ENCODE measurements at regions not wholly inside any gene's neighbourhood (a gene's known extent, or its start where the extent isn't known, plus 50 kb on each side); places are given as distances from the start of the nearest gene placed in this dataset.
"Not testable (repeated sequence)": the region's sequence is repeated elsewhere in the genome, so short reads cannot be mapped to it uniquely, and the experiment has no call there.

DNA sequence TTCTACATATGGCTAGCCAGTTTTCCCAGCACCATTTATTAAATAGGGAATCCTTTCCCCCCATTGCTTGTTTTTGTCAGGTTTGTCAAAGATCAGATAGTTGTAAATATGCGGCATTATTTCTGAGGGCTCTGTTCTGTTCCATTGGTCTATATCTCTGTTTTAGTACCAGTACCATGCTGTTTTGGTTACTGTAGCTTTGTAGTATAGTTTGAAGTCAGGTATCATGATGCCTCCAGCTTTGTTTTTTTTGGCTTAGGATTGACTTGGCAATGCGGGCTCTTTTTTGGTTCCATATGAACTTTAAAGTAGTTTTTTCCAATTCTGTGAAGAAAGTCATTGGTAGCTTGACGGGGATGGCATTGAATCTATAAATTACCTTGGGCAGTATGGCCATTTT is 60.0 kb upstream of the GPC3 start:
- DNase-seq (ENCODE audit: low spot score); H3K27ac ChIP-seq; H3K36me3 ChIP-seq; H3K4me3 ChIP-seq; ATAC-seq (ENCODE audit: insufficient number of reproducible peaks, low FRiP score, low read depth); H3K4me1 ChIP-seq (ENCODE audit: control insufficient read depth in 1 of 2, low read depth in 2 of 2); H3K27me3 ChIP-seq (replicated peaks; ENCODE audit: insufficient read depth); H3K9me3 ChIP-seq: not testable (repeated sequence)

DNA sequence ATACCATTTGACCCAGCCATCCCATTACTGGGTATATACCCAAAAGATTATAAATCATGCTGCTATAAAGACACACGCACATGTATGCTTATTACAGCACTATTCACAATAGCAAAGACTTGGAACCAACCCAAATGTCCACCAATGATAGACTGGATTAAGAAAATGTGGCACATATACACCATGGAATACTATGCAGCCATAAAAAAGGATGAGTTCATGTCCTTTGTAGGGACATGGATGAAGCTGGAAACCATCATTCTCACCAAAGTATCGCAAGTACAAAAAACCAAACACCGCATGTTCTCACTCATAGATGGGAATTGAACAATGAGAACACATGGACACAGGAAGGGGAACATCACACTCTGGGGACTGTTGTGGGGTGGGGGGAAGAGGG is 81.7 kb upstream of the GPC3 start:
- DNase-seq (ENCODE audit: low spot score); H3K27me3 ChIP-seq (replicated peaks; ENCODE audit: insufficient read depth); H3K36me3 ChIP-seq; H3K27ac ChIP-seq; H3K9me3 ChIP-seq; ATAC-seq (ENCODE audit: insufficient number of reproducible peaks, low FRiP score, low read depth); H3K4me1 ChIP-seq (ENCODE audit: control insufficient read depth in 1 of 2, low read depth in 2 of 2); H3K4me3 ChIP-seq: not testable (repeated sequence)

DNA sequence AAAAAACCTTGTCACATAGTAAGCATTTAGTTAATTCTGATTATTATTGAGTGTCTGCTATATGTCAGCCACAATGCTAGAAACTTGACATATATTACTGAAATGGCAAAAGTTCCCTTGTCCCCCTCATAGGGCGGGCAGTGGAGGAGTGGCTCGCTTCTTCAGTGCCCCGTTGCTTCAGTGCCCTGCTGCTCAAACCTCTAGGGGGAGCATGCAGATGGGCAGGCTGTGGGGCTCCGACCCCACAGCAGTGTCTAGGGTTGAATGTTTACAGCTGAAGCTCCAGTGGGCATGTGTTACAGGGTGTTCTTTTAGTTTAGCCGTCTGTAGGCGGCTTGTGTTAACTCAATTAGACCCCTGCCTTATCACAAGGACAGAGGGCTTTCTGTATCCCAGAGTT is 86.5 kb upstream of the GPC3 start:
- H3K4me3 ChIP-seq; H3K9me3 ChIP-seq; ATAC-seq (ENCODE audit: insufficient number of reproducible peaks, low FRiP score, low read depth); H3K4me1 ChIP-seq (ENCODE audit: control insufficient read depth in 1 of 2, low read depth in 2 of 2); H3K27ac ChIP-seq; DNase-seq (ENCODE audit: low spot score); H3K27me3 ChIP-seq (replicated peaks; ENCODE audit: insufficient read depth); H3K36me3 ChIP-seq: not testable (repeated sequence)

DNA sequence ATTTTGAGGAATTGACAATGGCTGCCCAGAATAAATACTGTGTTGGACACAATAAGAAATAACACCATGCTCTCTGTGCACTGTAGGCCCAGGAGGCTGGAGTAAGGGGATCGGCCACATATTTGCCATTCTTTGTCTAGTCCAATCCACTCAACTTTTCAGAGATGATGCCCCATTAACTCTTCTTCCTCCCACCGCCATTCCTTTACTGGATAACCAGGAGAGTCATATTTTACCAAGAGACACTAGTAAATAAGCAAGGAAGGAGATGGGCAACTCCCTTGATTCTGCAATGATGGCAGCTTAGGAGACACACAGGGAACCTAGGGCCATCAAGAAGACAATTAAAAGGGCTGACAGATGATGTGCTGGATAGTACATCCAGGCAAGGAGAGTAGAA is 87.9 kb upstream of the GPC3 start:
- H3K9me3 ChIP-seq = no peaks in the 10 kb centered on the region
- H3K4me1 ChIP-seq (ENCODE audit: control insufficient read depth in 1 of 2, low read depth in 2 of 2) = no peaks in the 10 kb centered on the region
- no peaks in the 10 kb centered on the region for H3K36me3 ChIP-seq
- no peaks in the 10 kb centered on the region for H3K27me3 ChIP-seq (replicated peaks; ENCODE audit: insufficient read depth)
- H3K4me3 ChIP-seq = no peak overlapping the region
- TF ChIP-seq, protein P1, sequence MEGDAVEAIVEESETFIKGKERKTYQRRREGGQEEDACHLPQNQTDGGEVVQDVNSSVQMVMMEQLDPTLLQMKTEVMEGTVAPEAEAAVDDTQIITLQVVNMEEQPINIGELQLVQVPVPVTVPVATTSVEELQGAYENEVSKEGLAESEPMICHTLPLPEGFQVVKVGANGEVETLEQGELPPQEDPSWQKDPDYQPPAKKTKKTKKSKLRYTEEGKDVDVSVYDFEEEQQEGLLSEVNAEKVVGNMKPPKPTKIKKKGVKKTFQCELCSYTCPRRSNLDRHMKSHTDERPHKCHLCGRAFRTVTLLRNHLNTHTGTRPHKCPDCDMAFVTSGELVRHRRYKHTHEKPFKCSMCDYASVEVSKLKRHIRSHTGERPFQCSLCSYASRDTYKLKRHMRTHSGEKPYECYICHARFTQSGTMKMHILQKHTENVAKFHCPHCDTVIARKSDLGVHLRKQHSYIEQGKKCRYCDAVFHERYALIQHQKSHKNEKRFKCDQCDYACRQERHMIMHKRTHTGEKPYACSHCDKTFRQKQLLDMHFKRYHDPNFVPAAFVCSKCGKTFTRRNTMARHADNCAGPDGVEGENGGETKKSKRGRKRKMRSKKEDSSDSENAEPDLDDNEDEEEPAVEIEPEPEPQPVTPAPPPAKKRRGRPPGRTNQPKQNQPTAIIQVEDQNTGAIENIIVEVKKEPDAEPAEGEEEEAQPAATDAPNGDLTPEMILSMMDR (IDR thresholded peaks at IDR 0.05) = no peak
- ATAC-seq (ENCODE audit: insufficient number of reproducible peaks, low FRiP score, low read depth) (no peak), DNase-seq (ENCODE audit: low spot score) (no peak)
- no peak overlapping the region for H3K27ac ChIP-seq

- DNase-seq (ENCODE audit: low spot score) (no peak), ATAC-seq (ENCODE audit: insufficient number of reproducible peaks, low FRiP score, low read depth) (no peak)
- no peak overlapping the region for H3K4me3 ChIP-seq
- no peaks in the 10 kb centered on the region for H3K36me3 ChIP-seq
- H3K27ac ChIP-seq = no peak overlapping the region
- H3K27me3 ChIP-seq (replicated peaks; ENCODE audit: insufficient read depth) = no peaks in the 10 kb centered on the region
- TF ChIP-seq, protein P1 (IDR thresholded peaks at IDR 0.05) = no peak
- H3K4me1 ChIP-seq (ENCODE audit: control insufficient read depth in 1 of 2, low read depth in 2 of 2) = no peaks in the 10 kb centered on the region
- H3K9me3 ChIP-seq = no peaks in the 10 kb centered on the region
Measured at GRCh38 chrX:134074151-134074550, 88.8 kb upstream of the GPC3 start.

- ATAC-seq (ENCODE audit: insufficient number of reproducible peaks, low FRiP score, low read depth) (no peak), DNase-seq (ENCODE audit: low spot score) (no peak)
- no peak overlapping the region for H3K27ac ChIP-seq
- H3K36me3 ChIP-seq = no peaks in the 10 kb centered on the region
- H3K4me3 ChIP-seq = no peak overlapping the region
- H3K4me1 ChIP-seq (ENCODE audit: control insufficient read depth in 1 of 2, low read depth in 2 of 2) = no peaks in the 10 kb centered on the region
- H3K9me3 ChIP-seq = no peaks in the 10 kb centered on the region
- TF ChIP-seq, protein P1 (IDR thresholded peaks at IDR 0.05) = no peak
- H3K27me3 ChIP-seq (replicated peaks; ENCODE audit: insufficient read depth) = no peaks in the 10 kb centered on the region
Measured at GRCh38 chrX:134075894-134076718, 90.7 kb upstream of the GPC3 start.

- Histone ChIP-seq H3K4me1 (ENCODE audit: control insufficient read depth in 1 of 2, low read depth in 2 of 2) (no peaks in the 10 kb centered on the region), H3K9me3 (no peaks in the 10 kb centered on the region), H3K27ac (no peak overlapping the region), H3K27me3 (replicated peaks; ENCODE audit: insufficient read depth) (no peaks in the 10 kb centered on the region), H3K36me3 (no peaks in the 10 kb centered on the region), H3K4me3 (no peak overlapping the region)
- ATAC-seq (ENCODE audit: insufficient number of reproducible peaks, low FRiP score, low read depth) = no peak
- no peak for DNase-seq (ENCODE audit: low spot score)
- TF ChIP-seq, protein P1 (IDR thresholded peaks at IDR 0.05) = no peak
Measured at GRCh38 chrX:134095366-134095765, 110.0 kb upstream of the GPC3 start.

Measured in thoracic aorta (tissue), 2 donors.